Activated T-cell treated with anti-CD3 and anti-CD28 coated beads, Interleukin-2, amount 50 U/mL, for 24 hours (primary cell): ENCODE measurements at regions not wholly inside any gene's neighbourhood (a gene's known extent, or its start where the extent isn't known, plus 50 kb on each side); places are given as distances from the start of the nearest gene placed in this dataset.

Experiments used
- DNase-seq: peaks from one replicate; pipeline ENCODE4 v3.0.0-alpha.2; 2020
- H3K27ac Mint-ChIP-seq: 2 replicates; pipeline ENCODE4 v1.8.0; 2020; ENCODE audit warnings: mild to moderate bottlenecking, mixed read lengths
- H3K27me3 Mint-ChIP-seq: 2 replicates; pipeline ENCODE4 v1.8.0; 2020; ENCODE audit warnings: mixed read lengths
- H3K36me3 Mint-ChIP-seq: 2 replicates; pipeline ENCODE4 v1.8.0; 2020; ENCODE audit warnings: low read depth, mixed read lengths
- H3K4me1 Mint-ChIP-seq: 2 replicates; pipeline ENCODE4 v1.8.0; 2020; ENCODE audit warnings: low read depth, mixed read lengths
- H3K4me3 Mint-ChIP-seq: 2 replicates; pipeline ENCODE4 v1.8.0; 2020; ENCODE audit warnings: mild to moderate bottlenecking, moderate library complexity, mixed read lengths
- H3K9me3 Mint-ChIP-seq: 2 replicates; pipeline ENCODE4 v1.8.0; 2020; ENCODE audit warnings: mixed read lengths

- H3K4me3 Mint-ChIP-seq = no peak overlapping the region
- H3K27me3 Mint-ChIP-seq = peaks cover 9% of the 10 kb centered on the region
- no peak for DNase-seq
- H3K36me3 Mint-ChIP-seq = no peaks in the 10 kb centered on the region
- no peaks in the 10 kb centered on the region for H3K9me3 Mint-ChIP-seq
- H3K27ac Mint-ChIP-seq = no peak overlapping the region
- H3K4me1 Mint-ChIP-seq = no peaks in the 10 kb centered on the region
Observed at GRCh38 chr1:30337324-30337620, 386.1 kb downstream of the MATN1 start.

GRCh38 chr1:30336550-30337323 is 386.6 kb downstream of the MATN1 start:
- Mint-ChIP-seq H3K27me3 (peaks cover 5% of the 10 kb centered on the region), H3K27ac (no peak overlapping the region), H3K4me1 (no peaks in the 10 kb centered on the region), H3K4me3 (no peak overlapping the region), H3K9me3 (no peaks in the 10 kb centered on the region), H3K36me3 (no peaks in the 10 kb centered on the region)
- DNase-seq = no peak

GRCh38 chr1:30335997-30336390 is 387.4 kb downstream of the MATN1 start:
- no peak overlapping the region for H3K4me3 Mint-ChIP-seq
- no peak for DNase-seq
- no peaks in the 10 kb centered on the region for H3K36me3 Mint-ChIP-seq
- peaks cover under 1% of the 10 kb centered on the region for H3K27me3 Mint-ChIP-seq
- H3K27ac Mint-ChIP-seq = no peak overlapping the region
- H3K9me3 Mint-ChIP-seq = no peaks in the 10 kb centered on the region
- H3K4me1 Mint-ChIP-seq = no peaks in the 10 kb centered on the region

GRCh38 chr1:30335389-30335996 is 387.9 kb downstream of the MATN1 start:
- Mint-ChIP-seq H3K4me1 (no peaks in the 10 kb centered on the region), H3K4me3 (no peak overlapping the region), H3K9me3 (no peaks in the 10 kb centered on the region), H3K27me3 (no peaks in the 10 kb centered on the region), H3K36me3 (no peaks in the 10 kb centered on the region), H3K27ac (no peak overlapping the region)
- no peak for DNase-seq

GRCh38 chr1:30334767-30335166 is 388.6 kb downstream of the MATN1 start:
- DNase-seq = no peak
- no peak overlapping the region for H3K27ac Mint-ChIP-seq
- H3K4me3 Mint-ChIP-seq = no peak overlapping the region
- H3K9me3 Mint-ChIP-seq = no peaks in the 10 kb centered on the region
- no peaks in the 10 kb centered on the region for H3K36me3 Mint-ChIP-seq
- H3K4me1 Mint-ChIP-seq = no peaks in the 10 kb centered on the region
- H3K27me3 Mint-ChIP-seq = no peaks in the 10 kb centered on the region

- Mint-ChIP-seq H3K27ac (no peak overlapping the region), H3K4me1 (no peaks in the 10 kb centered on the region), H3K36me3 (no peaks in the 10 kb centered on the region), H3K4me3 (no peak overlapping the region), H3K27me3 (no peaks in the 10 kb centered on the region), H3K9me3 (no peaks in the 10 kb centered on the region)
- no peak for DNase-seq
Observed at GRCh38 chr1:30332116-30333094, 391.0 kb downstream of the MATN1 start.

- no peak for DNase-seq
- no peak overlapping the region for H3K27ac Mint-ChIP-seq
Observed at GRCh38 chr1:30331415-30332065, 391.8 kb downstream of the MATN1 start.

GRCh38 chr1:30330644-30331043 is 392.7 kb downstream of the MATN1 start:
- Mint-ChIP-seq H3K4me3 (no peak overlapping the region), H3K9me3 (no peaks in the 10 kb centered on the region), H3K4me1 (no peaks in the 10 kb centered on the region), H3K27me3 (no peaks in the 10 kb centered on the region), H3K27ac (no peak overlapping the region), H3K36me3 (no peaks in the 10 kb centered on the region)
- DNase-seq = no peak

More at GRCh38 chr1:30331415-30332065, 391.8 kb downstream of the MATN1 start:
- Mint-ChIP-seq H3K4me3 (no peak overlapping the region), H3K27me3 (no peaks in the 10 kb centered on the region), H3K9me3 (no peaks in the 10 kb centered on the region), H3K4me1 (no peaks in the 10 kb centered on the region), H3K36me3 (no peaks in the 10 kb centered on the region)

- H3K9me3 Mint-ChIP-seq = no peaks in the 10 kb centered on the region
- no peak overlapping the region for H3K27ac Mint-ChIP-seq
- H3K4me3 Mint-ChIP-seq = no peak overlapping the region
- H3K36me3 Mint-ChIP-seq = no peaks in the 10 kb centered on the region
- no peaks in the 10 kb centered on the region for H3K27me3 Mint-ChIP-seq
- no peak for DNase-seq
- no peaks in the 10 kb centered on the region for H3K4me1 Mint-ChIP-seq
Observed at GRCh38 chr1:30329802-30330557, 393.4 kb downstream of the MATN1 start.

- Mint-ChIP-seq H3K4me1 (no peaks in the 10 kb centered on the region), H3K9me3 (no peaks in the 10 kb centered on the region), H3K27ac (no peak overlapping the region), H3K36me3 (no peaks in the 10 kb centered on the region), H3K4me3 (no peak overlapping the region), H3K27me3 (no peaks in the 10 kb centered on the region)
- DNase-seq = no peak
Observed at GRCh38 chr1:30329263-30329753, 394.1 kb downstream of the MATN1 start.

- no peaks in the 10 kb centered on the region for H3K27me3 Mint-ChIP-seq
- no peaks in the 10 kb centered on the region for H3K4me1 Mint-ChIP-seq
Observed at GRCh38 chr1:30328401-30329262, 394.8 kb downstream of the MATN1 start.

GRCh38 chr1:30328100-30328370 is 395.4 kb downstream of the MATN1 start:
- no peak for DNase-seq
- Mint-ChIP-seq H3K4me1 (no peaks in the 10 kb centered on the region), H3K9me3 (no peaks in the 10 kb centered on the region), H3K27me3 (no peaks in the 10 kb centered on the region), H3K27ac (no peak overlapping the region), H3K36me3 (no peaks in the 10 kb centered on the region), H3K4me3 (no peak overlapping the region)

More at GRCh38 chr1:30328401-30329262, 394.8 kb downstream of the MATN1 start:
- Mint-ChIP-seq H3K27ac (no peak overlapping the region), H3K4me3 (no peak overlapping the region), H3K9me3 (no peaks in the 10 kb centered on the region), H3K36me3 (no peaks in the 10 kb centered on the region)
- no peak for DNase-seq

- peaks cover 3% of the 10 kb centered on the region for H3K27me3 Mint-ChIP-seq
- DNase-seq = no peak
- H3K4me1 Mint-ChIP-seq = no peaks in the 10 kb centered on the region
- H3K27ac Mint-ChIP-seq = no peak overlapping the region
- no peaks in the 10 kb centered on the region for H3K36me3 Mint-ChIP-seq
- no peak overlapping the region for H3K4me3 Mint-ChIP-seq
- H3K9me3 Mint-ChIP-seq = no peaks in the 10 kb centered on the region
Observed at GRCh38 chr1:30327370-30328099, 395.9 kb downstream of the MATN1 start.
